HepG2 (cell line): ENCODE measurements at regions not wholly inside any gene's neighbourhood (a gene's known extent, or its start where the extent isn't known, plus 50 kb on each side); places are given as distances from the start of the nearest gene placed in this dataset.
A peak's percentile ranks its signal among the peaks of the same experiment; 100 is the strongest.

Experiments used
- ATAC-seq: fragments of 200-7000 bp; cut with Tn5 transposase; 3 replicates; pipeline ENCODE4 v1.9.1; 2020; ENCODE audit warnings: mild to moderate bottlenecking, moderate library complexity
- BruUV-seq: library from RNA; stranded (reverse); fragments of 400-500 nt; replicated peaks from 2 replicates; lab custom pipeline; 2021; lab: Mats Ljungman, UMichigan
- CTCF ChIA-PET: fragments of 300-600 bp; formaldehyde crosslinking; extraction: SDS; loops from one replicate; lab custom pipeline; 2021; ENCODE audit warnings: low total read pairs, inconsistent platforms, low intra/inter-chr PET ratio; lab: Yijun Ruan, JAX
- POLR2A ChIA-PET: fragments of 350-600 bp; sonication (Branson Sonifier 250); formaldehyde crosslinking; loops from one replicate; lab custom pipeline; 2020; ENCODE audit warnings: antibody characterized with exemption, inconsistent platforms; lab: Yijun Ruan, JAX
- DNase-seq: peaks from one replicate; pipeline ENCODE4 v3.0.0-alpha.2; 2015; ENCODE audit warnings: low spot score
- FAIRE-seq: peaks from 3 replicates; lab custom pipeline; 2011; peaks lifted over from hg19 to GRCh38; lab: Jason Lieb, UNC
- H2AFZ ChIP-seq: one replicate; pipeline ENCODE4 v1.6.1; 2011; ENCODE audit warnings: low read length, inconsistent platforms
- H3K27ac ChIP-seq: fragments of 300-600 bp; 3 replicates; pipeline ENCODE4 v1.8.0; 2011; ENCODE audit warnings: mixed run types, mild to moderate bottlenecking, mixed read lengths, low read length, inconsistent platforms; ENCODE audit not compliant: insufficient read depth; ENCODE audit errors: extremely low read length
- H3K27me3 ChIP-seq, 2 experiments: fragments of 200-600 bp in 1 of 2; 2 replicates in 1 of 2; 3 replicates in 1 of 2; pipeline versions ENCODE4 v1.6.0 to v1.8.0; 2011; ENCODE audit warnings: low read length in 2 of 2, mild to moderate bottlenecking in 2 of 2, moderate library complexity in 2 of 2, inconsistent platforms in 1 of 2; ENCODE audit not compliant: insufficient read depth in 2 of 2, control insufficient read depth in 1 of 2
- H3K36me3 ChIP-seq, 2 experiments: fragments of 200-600 bp in 1 of 2; replicated peaks in 1 of 2; 2 replicates in 1 of 2; 3 replicates in 1 of 2; pipeline versions ENCODE4 v1.5.1 to v1.8.0; 2011; ENCODE audit warnings: low read length in 2 of 2, inconsistent platforms in 1 of 2; ENCODE audit not compliant: insufficient read depth in 2 of 2, control insufficient read depth in 1 of 2
- H3K4me1 ChIP-seq: 2 replicates; pipeline ENCODE4 v1.5.1; 2012; ENCODE audit warnings: low read length, inconsistent platforms; ENCODE audit not compliant: insufficient read depth
- H3K4me2 ChIP-seq: 2 replicates; pipeline ENCODE4 v1.6.0; 2011; ENCODE audit warnings: low read depth, low read length, inconsistent platforms
- H3K4me3 ChIP-seq, 3 experiments: fragments of 200-600 bp in 1 of 3; sonication (generic), shearing (Covaris generic) in 1 of 3; replicated peaks in 1 of 3; 2 replicates each; pipeline ENCODE4 v1.5.1; 2011 to 2016; ENCODE audit warnings: low read length in 3 of 3, inconsistent platforms in 2 of 3, low read depth in 2 of 3, mild to moderate bottlenecking in 2 of 3, control low read depth in 1 of 3, mixed read lengths in 1 of 3; ENCODE audit not compliant: insufficient read depth in 1 of 3
- H3K79me2 ChIP-seq: one replicate; pipeline ENCODE4 v1.6.1; 2011; ENCODE audit warnings: low read length, inconsistent platforms; ENCODE audit not compliant: insufficient read depth
- H3K9ac ChIP-seq: 2 replicates; pipeline ENCODE4 v1.6.0; 2011; ENCODE audit warnings: mild to moderate bottlenecking, low read depth, low read length, inconsistent platforms; ENCODE audit not compliant: insufficient read depth
- H3K9me3 ChIP-seq: 2 replicates; pipeline ENCODE4 v1.5.1; 2012; ENCODE audit warnings: mild to moderate bottlenecking, low read length
- H4K20me1 ChIP-seq: 2 replicates; pipeline ENCODE4 v1.6.0; 2011; ENCODE audit warnings: inconsistent platforms, mild to moderate bottlenecking, low read length, moderate library complexity; ENCODE audit not compliant: insufficient read depth
- CBFB ChIP-seq: sonication (generic); formaldehyde crosslinking; IDR thresholded peaks from 2 replicates; pipeline ENCODE4 v1.4.0; 2020; ENCODE audit warnings: missing genetic modification reagents
- E2F5 ChIP-seq: sonication (generic); formaldehyde crosslinking; conservative IDR thresholded peaks from 2 replicates; pipeline ENCODE4 v1.4.0; 2020; ENCODE audit warnings: missing genetic modification reagents
- KAT2B ChIP-seq: fragments of 150-350 bp; IDR thresholded peaks from 2 replicates; pipeline ENCODE4 v1.6.1; 2014; ENCODE audit warnings: low read depth, low read length, borderline replicate concordance
- KDM1A ChIP-seq: IDR thresholded peaks from 2 replicates; pipeline ENCODE4 v1.6.1; 2016; ENCODE audit warnings: missing compliant biosample characterization
- MTF1 ChIP-seq: sonication (generic); formaldehyde crosslinking; IDR thresholded peaks from 2 replicates; pipeline ENCODE4 v1.5.0; 2020; ENCODE audit warnings: missing genetic modification reagents
- MZF1 ChIP-seq: sonication (generic); formaldehyde crosslinking; IDR thresholded peaks from 2 replicates; pipeline ENCODE4 v1.8.1; 2023; ENCODE audit warnings: mild to moderate bottlenecking, missing genetic modification reagents, borderline replicate concordance
- NFYC ChIP-seq: IDR thresholded peaks from 2 replicates; pipeline ENCODE4 v1.6.1; 2016; ENCODE audit warnings: missing genetic modification reagents, missing compliant biosample characterization
- PLRG1 ChIP-seq: fragments of 450-650 bp; conservative IDR thresholded peaks from 2 replicates; pipeline ENCODE4 v1.6.1; 2016
- ZNF326 ChIP-seq: sonication (generic); formaldehyde crosslinking; IDR thresholded peaks from 2 replicates; pipeline ENCODE4 v1.4.0; 2020; ENCODE audit warnings: missing genetic modification reagents, borderline replicate concordance
- ZNF430 ChIP-seq: sonication (generic); formaldehyde crosslinking; IDR thresholded peaks from 2 replicates; pipeline ENCODE4 v1.9.0; 2021; ENCODE audit warnings: mild to moderate bottlenecking, missing genetic modification reagents
- ZNF503 ChIP-seq: sonication (generic); formaldehyde crosslinking; IDR thresholded peaks from 2 replicates; pipeline ENCODE4 v1.4.0; 2020; ENCODE audit warnings: missing genetic modification reagents
- ZNF609 ChIP-seq: sonication (generic); formaldehyde crosslinking; IDR thresholded peaks from 2 replicates; pipeline ENCODE4 v1.4.0; 2020; ENCODE audit warnings: mild to moderate bottlenecking, missing genetic modification reagents, borderline replicate concordance
- ZSCAN31 ChIP-seq: sonication (generic); formaldehyde crosslinking; IDR thresholded peaks from 2 replicates; pipeline ENCODE4 v1.5.0; 2020; ENCODE audit warnings: low read depth, mild to moderate bottlenecking, missing genetic modification reagents
- WGBS: methylation state at CpG from one replicate; pipeline ENCODE4 v1.1.6; 2017; ENCODE audit warnings: low lambda C conversion rate; 5-methylcytosine and 5-hydroxymethylcytosine counted together
- in situ Hi-C: cut with HindIII; loops from 2 replicates; pipeline ENCODE4 v1.10.0; 2017; ENCODE audit warnings: low pct_unique_long_range_greater_than_20kb; ENCODE audit not compliant: extremely low pct_ligation_motif_present
- intact Hi-C: fragments of 100-400 bp; cut with micrococcal nuclease; formaldehyde crosslinking; loops from one replicate; pipeline ENCODE4 v1.10.0; 2022; ENCODE audit not compliant: unreplicated experiment
- TF ChIP-seq, protein P1 (sequence below): sonication (generic); formaldehyde crosslinking; IDR thresholded peaks from 2 replicates; pipeline ENCODE4 v1.9.0; 2021; ENCODE audit warnings: missing genetic modification reagents, borderline replicate concordance

GRCh38 chr5:92906798-92907376 is 674.1 kb downstream of the NR2F1-AS1 start (continued):
- TF ChIP-seq KAT2B (no peak), KDM1A (CRISPR knock-in tag) (no peak), E2F5 (CRISPR knock-in tag) (no peak), ZNF326 (CRISPR knock-in tag) (no peak)

DNA sequence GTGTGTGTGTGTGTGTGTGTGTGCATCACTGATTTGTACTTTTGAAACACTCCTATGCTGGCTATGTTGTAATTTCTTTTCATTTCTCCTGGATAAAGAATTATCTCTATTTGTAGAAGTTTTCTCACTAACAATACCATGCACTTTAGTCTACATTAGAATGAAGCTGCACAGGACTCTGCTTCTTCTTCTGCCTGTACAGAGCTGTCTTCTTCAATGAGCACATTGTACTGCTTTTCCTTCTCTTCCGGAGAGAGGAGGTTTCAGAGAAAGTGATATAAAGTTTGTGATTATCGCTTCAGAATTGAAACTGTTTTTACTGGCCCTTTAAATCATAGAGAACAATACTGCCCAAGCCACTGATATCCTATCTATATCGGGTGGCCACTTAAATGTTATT is 677.0 kb downstream of the NR2F1-AS1 start:
- H3K4me1 ChIP-seq: peaks cover 68% of the 10 kb centered on the region
- ChIA-PET CTCF (no interaction called here), POLR2A (no interaction called here)
- H3K79me2 ChIP-seq: no peaks in the 10 kb centered on the region
- no peaks in the 10 kb centered on the region; the same call in 1 of the 2 replicates for H3K9me3 ChIP-seq
- H3K4me2 ChIP-seq: no peak overlapping the region
- in situ Hi-C loops: no loop called here
- no TSS peak for BruUV-seq
- H3K27ac ChIP-seq: no peak overlapping the region
- H3K36me3 ChIP-seq: no peaks in the 10 kb centered on the region
- no peak for ATAC-seq
- no peaks in the 10 kb centered on the region for H3K27me3 ChIP-seq
- H3K9ac ChIP-seq: no peak overlapping the region
- no peak overlapping the region for H3K4me3 ChIP-seq
- no peak for FAIRE-seq
- H2AFZ ChIP-seq: peak overlapping the region; percentile 84
- H4K20me1 ChIP-seq: no peaks in the 10 kb centered on the region
- DNase-seq: no peak
- intact Hi-C loops: no loop called here
- WGBS: 87% methylated on average over 3 of the region's 3 CpGs
- TF ChIP-seq CBFB (CRISPR knock-in tag) (no peak), NFYC (CRISPR knock-in tag) (no peak), ZNF609 (CRISPR knock-in tag) (no peak), PLRG1 (no peak), MTF1 (no peak), ZNF430 (CRISPR knock-in tag) (no peak), ZSCAN31 (CRISPR knock-in tag) (no peak), MZF1 (CRISPR knock-in tag) (no peak), ZNF503 (no peak)
- TF ChIP-seq, protein P1, sequence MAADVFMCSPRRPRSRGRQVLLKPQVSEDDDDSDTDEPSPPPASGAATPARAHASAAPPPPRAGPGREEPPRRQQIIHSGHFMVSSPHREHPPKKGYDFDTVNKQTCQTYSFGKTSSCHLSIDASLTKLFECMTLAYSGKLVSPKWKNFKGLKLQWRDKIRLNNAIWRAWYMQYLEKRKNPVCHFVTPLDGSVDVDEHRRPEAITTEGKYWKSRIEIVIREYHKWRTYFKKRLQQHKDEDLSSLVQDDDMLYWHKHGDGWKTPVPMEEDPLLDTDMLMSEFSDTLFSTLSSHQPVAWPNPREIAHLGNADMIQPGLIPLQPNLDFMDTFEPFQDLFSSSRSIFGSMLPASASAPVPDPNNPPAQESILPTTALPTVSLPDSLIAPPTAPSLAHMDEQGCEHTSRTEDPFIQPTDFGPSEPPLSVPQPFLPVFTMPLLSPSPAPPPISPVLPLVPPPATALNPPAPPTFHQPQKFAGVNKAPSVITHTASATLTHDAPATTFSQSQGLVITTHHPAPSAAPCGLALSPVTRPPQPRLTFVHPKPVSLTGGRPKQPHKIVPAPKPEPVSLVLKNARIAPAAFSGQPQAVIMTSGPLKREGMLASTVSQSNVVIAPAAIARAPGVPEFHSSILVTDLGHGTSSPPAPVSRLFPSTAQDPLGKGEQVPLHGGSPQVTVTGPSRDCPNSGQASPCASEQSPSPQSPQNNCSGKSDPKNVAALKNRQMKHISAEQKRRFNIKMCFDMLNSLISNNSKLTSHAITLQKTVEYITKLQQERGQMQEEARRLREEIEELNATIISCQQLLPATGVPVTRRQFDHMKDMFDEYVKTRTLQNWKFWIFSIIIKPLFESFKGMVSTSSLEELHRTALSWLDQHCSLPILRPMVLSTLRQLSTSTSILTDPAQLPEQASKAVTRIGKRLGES: no peak
